ENCODE measurements at regions not wholly inside any gene's neighbourhood (a gene's known extent, or its start where the extent isn't known, plus 50 kb on each side); places are given as distances from the start of the nearest gene placed in this dataset.

GRCh38 chr2:176686328-176686727 lies 417.1 kb downstream of the MTX2 start:
- intact Hi-C loops (cut with micrococcal nuclease; ENCODE audit: unreplicated experiment) = no loop called here
- TF ChIP-seq ZNF274 (CRISPR knock-in tag; IDR thresholded peaks at IDR 0.05) (no peak), ZFP90 (CRISPR knock-in tag; IDR thresholded peaks at IDR 0.05; ENCODE audit: borderline replicate concordance) (no peak), NR1H2 (CRISPR knock-in tag; IDR thresholded peaks at IDR 0.05; ENCODE audit: borderline replicate concordance, low read depth) (no peak), NPAS2 (CRISPR knock-in tag; IDR thresholded peaks at IDR 0.05; ENCODE audit: borderline replicate concordance) (no peak), PATZ1 (CRISPR knock-in tag; IDR thresholded peaks at IDR 0.05) (no peak), EEA1 (CRISPR knock-in tag; IDR thresholded peaks at IDR 0.05; ENCODE audit: borderline replicate concordance) (no peak), ZNF510 (CRISPR knock-in tag; IDR thresholded peaks at IDR 0.05; ENCODE audit: low read depth) (no peak), CBX1 (IDR thresholded peaks at IDR 0.05; ENCODE audit: low read depth) (no peak), ZNF576 (CRISPR knock-in tag; IDR thresholded peaks at IDR 0.05) (no peak), RERE (CRISPR knock-in tag; IDR thresholded peaks at IDR 0.05; ENCODE audit: low read depth) (no peak), MBD4 (IDR thresholded peaks at IDR 0.05; ENCODE audit: borderline replicate concordance, low read length) (no peak), ZSCAN30 (CRISPR knock-in tag; IDR thresholded peaks at IDR 0.05) (no peak), ZNF431 (CRISPR knock-in tag; IDR thresholded peaks at IDR 0.05; ENCODE audit: borderline replicate concordance, low read depth) (no peak)

More at GRCh38 chr2:176686328-176686727, 417.1 kb downstream of the MTX2 start:
- Histone ChIP-seq H3K4me2 (ENCODE audit: low read depth, low read length) (no peak overlapping the region), H2AFZ (ENCODE audit: low read length) (no peak overlapping the region), H3K79me2 (ENCODE audit: insufficient read depth, low read length) (no peaks in the 10 kb centered on the region), H3K4me3 (replicated peaks in 1 of 3; ENCODE audit: insufficient read depth in 1 of 3, low read depth in 2 of 3, low read length in 3 of 3) (no peak overlapping the region), H3K27ac (ENCODE audit: extremely low read length, insufficient read depth, low read length) (no peak overlapping the region), H3K9me3 (ENCODE audit: low read length) (no peaks in the 10 kb centered on the region), H4K20me1 (ENCODE audit: insufficient read depth, low read length) (no peaks in the 10 kb centered on the region), H3K36me3 (replicated peaks in 1 of 2; ENCODE audit: control insufficient read depth in 1 of 2, insufficient read depth in 2 of 2, low read length in 2 of 2) (no peaks in the 10 kb centered on the region), H3K27me3 (ENCODE audit: control insufficient read depth in 1 of 2, insufficient read depth in 2 of 2, low read length in 2 of 2) (peaks cover 0 to 11% of the 10 kb centered on the region in 2 experiments; a peak in 2 of 5 replicates), H3K9ac (ENCODE audit: insufficient read depth, low read depth, low read length) (no peak overlapping the region), H3K4me1 (ENCODE audit: insufficient read depth, low read length) (no peaks in the 10 kb centered on the region)
- ChIA-PET CTCF (ENCODE audit: low intra/inter-chr PET ratio, low total read pairs) (no interaction called here), POLR2A (no interaction called here)
- ATAC-seq (no peak), FAIRE-seq (no peak), DNase-seq (ENCODE audit: low spot score) (no peak)
- 0% methylated on average over 3 of the region's 3 CpGs for WGBS (ENCODE audit: low lambda C conversion rate)
- in situ Hi-C loops (cut with HindIII; ENCODE audit: extremely low pct_ligation_motif_present, low pct_unique_long_range_greater_than_20kb) = no loop called here
- no TSS peak for BruUV-seq (replicated peaks)

Data from HepG2 (cell line).